Spleen (tissue), 7 donors: ENCODE measurements at regions not wholly inside any gene's neighbourhood (a gene's known extent, or its start where the extent isn't known, plus 50 kb on each side); places are given as distances from the start of the nearest gene placed in this dataset.

ENCODE experiments used
- POLR2AphosphoS5 ChIP-seq, 3 donors: sonication (generic); formaldehyde crosslinking; IDR thresholded peaks; one replicate each; pipeline ENCODE4 v1.5.1; 2017; ENCODE audit warnings: antibody characterized with exemption in 3 of 3
- TF ChIP-seq, protein P1 (sequence below), 11 experiments: fragments of 200-600 bp in 7 of 11; fragments of 450-650 bp in 4 of 11; sonication (generic) in 4 of 11; IDR thresholded peaks in 8 of 11; conservative IDR thresholded peaks in 3 of 11; 1 replicate in 7 of 11; 2 replicates in 4 of 11; pipeline versions ENCODE4 v1.4.0 to v1.8.0; 2016 to 2021; ENCODE audit warnings: antibody characterized with exemption in 11 of 11, inconsistent platforms in 4 of 11, mild to moderate bottlenecking in 1 of 11
- donor health status: DM: no; HTN: no; CAD: no; lungs with moderate emphysema.
- donor health status: DM: no; HTN: no; CAD: no.
- donor health status: DM: no; HTN: no; CAD: no.

DNA sequence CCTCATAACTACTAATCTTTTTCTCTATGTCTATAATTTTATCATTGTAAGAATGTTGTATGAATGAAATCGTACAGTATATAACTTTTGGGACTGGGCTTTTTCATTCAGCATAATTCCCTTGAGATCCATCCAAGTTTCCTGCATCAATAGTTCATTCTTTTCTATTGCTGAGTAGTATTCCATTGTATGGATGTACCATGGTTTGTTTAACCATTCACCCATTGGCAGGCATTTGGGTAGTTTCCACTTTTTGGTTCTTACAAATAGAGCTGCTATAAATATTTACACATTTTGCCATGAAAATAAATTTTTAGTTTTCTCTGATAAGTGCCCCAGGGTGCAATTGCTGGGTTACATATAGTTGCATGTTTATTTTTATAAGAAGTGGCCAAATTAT, 659.8 kb downstream of the RAPGEF2 start:
- no peak for TF ChIP-seq POLR2AphosphoS5 (IDR thresholded peaks at IDR 0.05)
- TF ChIP-seq, protein P1, sequence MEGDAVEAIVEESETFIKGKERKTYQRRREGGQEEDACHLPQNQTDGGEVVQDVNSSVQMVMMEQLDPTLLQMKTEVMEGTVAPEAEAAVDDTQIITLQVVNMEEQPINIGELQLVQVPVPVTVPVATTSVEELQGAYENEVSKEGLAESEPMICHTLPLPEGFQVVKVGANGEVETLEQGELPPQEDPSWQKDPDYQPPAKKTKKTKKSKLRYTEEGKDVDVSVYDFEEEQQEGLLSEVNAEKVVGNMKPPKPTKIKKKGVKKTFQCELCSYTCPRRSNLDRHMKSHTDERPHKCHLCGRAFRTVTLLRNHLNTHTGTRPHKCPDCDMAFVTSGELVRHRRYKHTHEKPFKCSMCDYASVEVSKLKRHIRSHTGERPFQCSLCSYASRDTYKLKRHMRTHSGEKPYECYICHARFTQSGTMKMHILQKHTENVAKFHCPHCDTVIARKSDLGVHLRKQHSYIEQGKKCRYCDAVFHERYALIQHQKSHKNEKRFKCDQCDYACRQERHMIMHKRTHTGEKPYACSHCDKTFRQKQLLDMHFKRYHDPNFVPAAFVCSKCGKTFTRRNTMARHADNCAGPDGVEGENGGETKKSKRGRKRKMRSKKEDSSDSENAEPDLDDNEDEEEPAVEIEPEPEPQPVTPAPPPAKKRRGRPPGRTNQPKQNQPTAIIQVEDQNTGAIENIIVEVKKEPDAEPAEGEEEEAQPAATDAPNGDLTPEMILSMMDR (IDR thresholded peaks at IDR 0.05 in 8 of 11, conservative IDR thresholded peaks at IDR 0.05 in 3 of 11): no peak
